BJ (cell line): ENCODE measurements at regions not wholly inside any gene's neighbourhood (a gene's known extent, or its start where the extent isn't known, plus 50 kb on each side); places are given as distances from the start of the nearest gene placed in this dataset.

Experiments
- CTCF ChIA-PET: fragments of 350-600 bp; formaldehyde crosslinking; extraction: SDS; loops from one replicate; lab custom pipeline; 2021; ENCODE audit warnings: antibody characterized with exemption, inconsistent platforms; lab: Yijun Ruan, JAX
- POLR2A ChIA-PET: fragments of 300-600 bp; sonication (Branson Sonifier 250); formaldehyde crosslinking; extraction: SDS; loops from one replicate; lab custom pipeline; 2021; ENCODE audit warnings: antibody characterized with exemption; lab: Charles Lee
- DNase-seq: peaks from one replicate; pipeline ENCODE4 v3.0.0-alpha.2; 2011; ENCODE audit warnings: low read depth
- H3K27me3 ChIP-seq: 2 replicates; pipeline ENCODE4 v1.6.0; 2011; ENCODE audit warnings: low read length; ENCODE audit not compliant: control insufficient read depth, insufficient read depth
- H3K36me3 ChIP-seq: 2 replicates; pipeline ENCODE4 v1.5.1; 2011; ENCODE audit warnings: low read length; ENCODE audit not compliant: control insufficient read depth, insufficient read depth
- H3K4me3 ChIP-seq: 2 replicates; pipeline ENCODE4 v1.5.1; 2011; ENCODE audit warnings: low read depth, mild to moderate bottlenecking, control low read depth, low read length
- TF ChIP-seq, protein P1 (sequence below): IDR thresholded peaks from 2 replicates; pipeline ENCODE4 v1.5.1; 2011; ENCODE audit warnings: low read depth, mild to moderate bottlenecking, control low read depth, inconsistent platforms, low read length, moderate library complexity; ENCODE audit not compliant: insufficient read depth

GRCh38 chr1:57845041-57845440 lies 421.2 kb upstream of the DAB1 start:
- no peak for DNase-seq
- CTCF ChIA-PET = interaction anchor here (2.2 kb wide), 1 partner anchor 9 kb away, joined by 9 read pairs; no protein-coding TSS in a partner anchor
- no peaks in the 10 kb centered on the region for H3K27me3 ChIP-seq
- no peaks in the 10 kb centered on the region for H3K36me3 ChIP-seq
- POLR2A ChIA-PET = no interaction called here
- TF ChIP-seq, protein P1, sequence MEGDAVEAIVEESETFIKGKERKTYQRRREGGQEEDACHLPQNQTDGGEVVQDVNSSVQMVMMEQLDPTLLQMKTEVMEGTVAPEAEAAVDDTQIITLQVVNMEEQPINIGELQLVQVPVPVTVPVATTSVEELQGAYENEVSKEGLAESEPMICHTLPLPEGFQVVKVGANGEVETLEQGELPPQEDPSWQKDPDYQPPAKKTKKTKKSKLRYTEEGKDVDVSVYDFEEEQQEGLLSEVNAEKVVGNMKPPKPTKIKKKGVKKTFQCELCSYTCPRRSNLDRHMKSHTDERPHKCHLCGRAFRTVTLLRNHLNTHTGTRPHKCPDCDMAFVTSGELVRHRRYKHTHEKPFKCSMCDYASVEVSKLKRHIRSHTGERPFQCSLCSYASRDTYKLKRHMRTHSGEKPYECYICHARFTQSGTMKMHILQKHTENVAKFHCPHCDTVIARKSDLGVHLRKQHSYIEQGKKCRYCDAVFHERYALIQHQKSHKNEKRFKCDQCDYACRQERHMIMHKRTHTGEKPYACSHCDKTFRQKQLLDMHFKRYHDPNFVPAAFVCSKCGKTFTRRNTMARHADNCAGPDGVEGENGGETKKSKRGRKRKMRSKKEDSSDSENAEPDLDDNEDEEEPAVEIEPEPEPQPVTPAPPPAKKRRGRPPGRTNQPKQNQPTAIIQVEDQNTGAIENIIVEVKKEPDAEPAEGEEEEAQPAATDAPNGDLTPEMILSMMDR = no peak
- no peak overlapping the region for H3K4me3 ChIP-seq

GRCh38 chr1:57844382-57844980 lies 420.6 kb upstream of the DAB1 start:
- Histone ChIP-seq H3K27me3 (no peaks in the 10 kb centered on the region), H3K4me3 (no peak overlapping the region), H3K36me3 (no peaks in the 10 kb centered on the region)
- ChIA-PET POLR2A (no interaction called here), CTCF (interaction anchor here (2.2 kb wide), 1 partner anchor 9 kb away, joined by 9 read pairs; no protein-coding TSS in a partner anchor)
- DNase-seq = no peak
- TF ChIP-seq, protein P1 = no peak

DNA sequence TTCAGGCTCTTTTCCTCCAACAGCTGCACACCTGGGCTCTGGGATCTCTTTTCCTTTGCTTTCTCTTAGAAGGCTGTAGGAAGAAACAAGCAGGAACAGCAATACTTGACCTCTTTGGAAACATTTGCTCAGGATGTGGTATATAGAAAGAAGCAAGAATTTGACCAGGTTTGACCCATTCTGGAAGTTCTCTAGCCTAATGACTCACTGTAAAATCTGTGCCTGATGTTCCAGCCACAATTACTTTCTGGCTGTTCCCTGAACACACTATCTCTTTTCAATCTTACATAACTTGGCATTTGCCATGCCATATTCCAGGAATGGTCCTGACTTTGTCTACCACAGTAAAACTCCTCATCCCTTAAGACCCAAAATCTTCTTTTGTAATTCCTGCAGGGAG lies 419.9 kb upstream of the DAB1 start:
- TF ChIP-seq, protein P1 = no peak

GRCh38 chr1:57839526-57839925 lies 415.7 kb upstream of the DAB1 start:
- POLR2A ChIA-PET = no interaction called here
- no peak overlapping the region for H3K4me3 ChIP-seq
- no peaks in the 10 kb centered on the region for H3K36me3 ChIP-seq
- CTCF ChIA-PET = no interaction called here
- TF ChIP-seq, protein P1 = no peak
- H3K27me3 ChIP-seq = no peaks in the 10 kb centered on the region
- DNase-seq = no peak

More for the DNA sequence above, 419.9 kb upstream of the DAB1 start:
- no peaks in the 10 kb centered on the region for H3K27me3 ChIP-seq
- ChIA-PET CTCF (interaction anchor here (2.2 kb wide), 1 partner anchor 8 kb away, joined by 9 read pairs; no protein-coding TSS in a partner anchor), POLR2A (no interaction called here)
- no peak overlapping the region for H3K4me3 ChIP-seq
- no peaks in the 10 kb centered on the region for H3K36me3 ChIP-seq
- DNase-seq = peak; percentile 55

GRCh38 chr1:57839067-57839466 lies 415.2 kb upstream of the DAB1 start:
- Histone ChIP-seq H3K27me3 (no peaks in the 10 kb centered on the region), H3K4me3 (no peak overlapping the region), H3K36me3 (no peaks in the 10 kb centered on the region)
- CTCF ChIA-PET = no interaction called here
- TF ChIP-seq, protein P1 = no peak
- DNase-seq = no peak
- POLR2A ChIA-PET = no interaction called here
